HEK293 (cell line): ENCODE measurements at regions not wholly inside any gene's neighbourhood (a gene's known extent, or its start where the extent isn't known, plus 50 kb on each side); places are given as distances from the start of the nearest gene placed in this dataset.

Experiments used
- CTCF ChIA-PET: fragments of 350-600 bp; formaldehyde crosslinking; extraction: SDS; loops from one replicate; lab custom pipeline; 2021; ENCODE audit warnings: antibody characterized with exemption; lab: Yijun Ruan, JAX
- POLR2A ChIA-PET: fragments of 300-600 bp; formaldehyde crosslinking; extraction: SDS; loops from one replicate; lab custom pipeline; 2020; ENCODE audit warnings: antibody characterized with exemption, inconsistent platforms; lab: Yijun Ruan, JAX
- H3K27ac ChIP-seq: fragments of 200-500 bp; sonication (Bioruptor generic); 2 replicates; pipeline ENCODE4 v1.5.1; 2014; ENCODE audit warnings: low read depth, low read length, control low read depth, inconsistent platforms; ENCODE audit errors: extremely low read depth
- H3K36me3 ChIP-seq, 2 experiments: fragments of 200-500 bp in 1 of 2; sonication (Bioruptor generic) in 1 of 2; 1 replicate in 1 of 2; 2 replicates in 1 of 2; pipeline ENCODE4 v1.5.1; 2014 to 2017; ENCODE audit warnings: inconsistent platforms in 2 of 2, low read length in 2 of 2; ENCODE audit not compliant: control insufficient read depth in 2 of 2, insufficient read depth in 1 of 2
- H3K4me1 ChIP-seq: fragments of 200-500 bp; sonication (Bioruptor generic); 2 replicates; pipeline ENCODE4 v1.5.1; 2014; ENCODE audit warnings: mild to moderate bottlenecking, low read length, inconsistent platforms; ENCODE audit not compliant: control insufficient read depth, insufficient read depth
- H3K4me3 ChIP-seq: 2 replicates; pipeline ENCODE4 v1.5.1; 2011; ENCODE audit warnings: low read depth, mild to moderate bottlenecking, control low read depth, low read length, moderate library complexity
- H3K9me3 ChIP-seq: fragments of 200-500 bp; sonication (Bioruptor generic); 2 replicates; pipeline ENCODE4 v1.5.1; 2014; ENCODE audit warnings: low read depth, low read length, inconsistent platforms; ENCODE audit not compliant: control insufficient read depth, insufficient read depth
- AEBP2 ChIP-seq: fragments of 450-650 bp; formaldehyde crosslinking; IDR thresholded peaks from 2 replicates; pipeline ENCODE4 v1.5.1; 2016; ENCODE audit warnings: missing biosample characterization, missing genetic modification characterization, borderline replicate concordance
- GLIS2 ChIP-seq: fragments of 450-650 bp; formaldehyde crosslinking; IDR thresholded peaks from 2 replicates; pipeline ENCODE4 v1.5.1; 2016; ENCODE audit warnings: missing biosample characterization, missing genetic modification characterization
- MYNN ChIP-seq: fragments of 450-650 bp; formaldehyde crosslinking; IDR thresholded peaks from 2 replicates; pipeline ENCODE4 v1.5.1; 2016; ENCODE audit warnings: missing biosample characterization, missing genetic modification characterization, borderline replicate concordance
- SCRT2 ChIP-seq: fragments of 450-650 bp; formaldehyde crosslinking; IDR thresholded peaks from 2 replicates; pipeline ENCODE4 v1.5.1; 2016; ENCODE audit warnings: missing biosample characterization, missing genetic modification characterization
- TSHZ1 ChIP-seq: fragments of 450-650 bp; formaldehyde crosslinking; IDR thresholded peaks from 2 replicates; pipeline ENCODE4 v1.5.1; 2016; ENCODE audit warnings: missing biosample characterization, missing genetic modification characterization, borderline replicate concordance
- YY1 ChIP-seq: fragments of 450-650 bp; formaldehyde crosslinking; IDR thresholded peaks from 2 replicates; pipeline ENCODE4 v1.5.1; 2018; ENCODE audit warnings: missing biosample characterization, missing genetic modification characterization
- ZBTB20 ChIP-seq: fragments of 450-650 bp; formaldehyde crosslinking; IDR thresholded peaks from 2 replicates; pipeline ENCODE4 v1.5.1; 2016; ENCODE audit warnings: missing biosample characterization, missing genetic modification characterization
- ZBTB48 ChIP-seq: fragments of 450-650 bp; formaldehyde crosslinking; IDR thresholded peaks from 2 replicates; pipeline ENCODE4 v1.5.1; 2016; ENCODE audit warnings: missing biosample characterization, missing genetic modification characterization
- ZFP41 ChIP-seq: fragments of 450-650 bp; formaldehyde crosslinking; IDR thresholded peaks from 2 replicates; pipeline ENCODE4 v1.5.1; 2016; ENCODE audit warnings: missing biosample characterization, missing genetic modification characterization, borderline replicate concordance
- ZIC2 ChIP-seq: fragments of 450-650 bp; formaldehyde crosslinking; IDR thresholded peaks from 2 replicates; pipeline ENCODE4 v1.5.1; 2016; ENCODE audit warnings: missing biosample characterization, missing genetic modification characterization
- ZNF132 ChIP-seq: fragments of 450-650 bp; formaldehyde crosslinking; IDR thresholded peaks from 2 replicates; pipeline ENCODE4 v1.5.1; 2017; ENCODE audit warnings: missing biosample characterization, missing genetic modification characterization, borderline replicate concordance
- ZNF157 ChIP-seq: fragments of 450-650 bp; formaldehyde crosslinking; IDR thresholded peaks from 2 replicates; pipeline ENCODE4 v1.5.1; 2016; ENCODE audit warnings: missing biosample characterization, missing genetic modification characterization
- ZNF311 ChIP-seq: fragments of 450-650 bp; formaldehyde crosslinking; IDR thresholded peaks from 2 replicates; pipeline ENCODE4 v1.5.1; 2017; ENCODE audit warnings: missing biosample characterization, missing genetic modification characterization, borderline replicate concordance
- ZNF335 ChIP-seq: fragments of 450-650 bp; formaldehyde crosslinking; conservative IDR thresholded peaks from 2 replicates; pipeline ENCODE4 v1.5.1; 2016; ENCODE audit warnings: missing biosample characterization, missing genetic modification characterization
- ZNF366 ChIP-seq: fragments of 450-650 bp; formaldehyde crosslinking; conservative IDR thresholded peaks from 2 replicates; pipeline ENCODE4 v1.5.1; 2016; ENCODE audit warnings: missing biosample characterization, missing genetic modification characterization
- ZNF391 ChIP-seq: fragments of 450-650 bp; formaldehyde crosslinking; IDR thresholded peaks from 2 replicates; pipeline ENCODE4 v1.5.1; 2016; ENCODE audit warnings: low read depth, missing biosample characterization, missing genetic modification characterization, borderline replicate concordance
- ZNF510 ChIP-seq: fragments of 450-650 bp; formaldehyde crosslinking; IDR thresholded peaks from 2 replicates; pipeline ENCODE4 v1.5.1; 2018; ENCODE audit warnings: mild to moderate bottlenecking, missing genetic modification characterization, missing biosample characterization; ENCODE audit not compliant: insufficient replicate concordance
- ZNF548 ChIP-seq: fragments of 450-650 bp; formaldehyde crosslinking; IDR thresholded peaks from 2 replicates; pipeline ENCODE4 v1.5.1; 2016; ENCODE audit warnings: missing biosample characterization, missing genetic modification characterization
- ZNF571 ChIP-seq: fragments of 450-650 bp; formaldehyde crosslinking; IDR thresholded peaks from 2 replicates; pipeline ENCODE4 v1.5.0; 2017; ENCODE audit warnings: missing biosample characterization, missing genetic modification characterization
- ZNF677 ChIP-seq: fragments of 450-650 bp; IDR thresholded peaks from 2 replicates; pipeline ENCODE4 v1.5.0; 2018; ENCODE audit warnings: missing biosample characterization, mild to moderate bottlenecking, missing genetic modification characterization, moderate library complexity
- ZNF768 ChIP-seq: fragments of 450-650 bp; formaldehyde crosslinking; IDR thresholded peaks from 2 replicates; pipeline ENCODE4 v1.5.1; 2018; ENCODE audit warnings: missing biosample characterization, mild to moderate bottlenecking, missing genetic modification characterization
- TF ChIP-seq, protein P1 (sequence below): fragments of 450-650 bp; formaldehyde crosslinking; IDR thresholded peaks from 2 replicates; pipeline ENCODE4 v1.5.1; 2016; ENCODE audit warnings: missing biosample characterization, missing genetic modification characterization
- TF ChIP-seq, protein P2 (sequence below): fragments of 450-650 bp; formaldehyde crosslinking; IDR thresholded peaks from 2 replicates; pipeline ENCODE4 v1.5.1; 2017; ENCODE audit warnings: missing biosample characterization, mild to moderate bottlenecking, missing genetic modification characterization, moderate library complexity

GRCh38 chr1:36628804-36629203, 146.1 kb upstream of the CSF3R start:
- H3K36me3 ChIP-seq: no peaks in the 10 kb centered on the region
- no peak overlapping the region for H3K4me3 ChIP-seq
- no peaks in the 10 kb centered on the region for H3K9me3 ChIP-seq
- POLR2A ChIA-PET: no interaction called here
- CTCF ChIA-PET: interaction anchor here (0.6 kb wide), 2 partner anchors 21 to 1832 kb away, joined by 3 read pairs; no protein-coding TSS in a partner anchor
- no peak for TF ChIP-seq GLIS2
- TF ChIP-seq ZNF132 (tag by site-specific recombination): no peak
- TF ChIP-seq ZBTB48 (tag by site-specific recombination): no peak
- TF ChIP-seq ZNF157 (tag by site-specific recombination): no peak
- TF ChIP-seq ZNF366 (tag by site-specific recombination): no peak
- no peak overlapping the region for H3K27ac ChIP-seq
- no peaks in the 10 kb centered on the region for H3K4me1 ChIP-seq

- H3K4me1 ChIP-seq: no peaks in the 10 kb centered on the region
Observed at GRCh38 chr1:36626435-36626834, 143.7 kb upstream of the CSF3R start.

GRCh38 chr1:36625935-36626310, 143.2 kb upstream of the CSF3R start:
- Histone ChIP-seq H3K9me3 (no peaks in the 10 kb centered on the region), H3K27ac (no peak overlapping the region), H3K4me3 (no peak overlapping the region), H3K36me3 (no peaks in the 10 kb centered on the region), H3K4me1 (no peaks in the 10 kb centered on the region)
- ChIA-PET POLR2A (no interaction called here), CTCF (interaction anchor here (0.8 kb wide), 1 partner anchor 16 kb away, joined by 3 read pairs; no protein-coding TSS in a partner anchor)
- TF ChIP-seq ZNF571 (tag by site-specific recombination): no peak
- no peak for TF ChIP-seq ZNF391 (tag by site-specific recombination)
- TF ChIP-seq ZIC2 (tag by site-specific recombination): no peak
- no peak for TF ChIP-seq AEBP2 (tag by site-specific recombination)
- TF ChIP-seq YY1 (tag by site-specific recombination): no peak
- no peak for TF ChIP-seq ZNF548 (tag by site-specific recombination)
- TF ChIP-seq, protein P1, sequence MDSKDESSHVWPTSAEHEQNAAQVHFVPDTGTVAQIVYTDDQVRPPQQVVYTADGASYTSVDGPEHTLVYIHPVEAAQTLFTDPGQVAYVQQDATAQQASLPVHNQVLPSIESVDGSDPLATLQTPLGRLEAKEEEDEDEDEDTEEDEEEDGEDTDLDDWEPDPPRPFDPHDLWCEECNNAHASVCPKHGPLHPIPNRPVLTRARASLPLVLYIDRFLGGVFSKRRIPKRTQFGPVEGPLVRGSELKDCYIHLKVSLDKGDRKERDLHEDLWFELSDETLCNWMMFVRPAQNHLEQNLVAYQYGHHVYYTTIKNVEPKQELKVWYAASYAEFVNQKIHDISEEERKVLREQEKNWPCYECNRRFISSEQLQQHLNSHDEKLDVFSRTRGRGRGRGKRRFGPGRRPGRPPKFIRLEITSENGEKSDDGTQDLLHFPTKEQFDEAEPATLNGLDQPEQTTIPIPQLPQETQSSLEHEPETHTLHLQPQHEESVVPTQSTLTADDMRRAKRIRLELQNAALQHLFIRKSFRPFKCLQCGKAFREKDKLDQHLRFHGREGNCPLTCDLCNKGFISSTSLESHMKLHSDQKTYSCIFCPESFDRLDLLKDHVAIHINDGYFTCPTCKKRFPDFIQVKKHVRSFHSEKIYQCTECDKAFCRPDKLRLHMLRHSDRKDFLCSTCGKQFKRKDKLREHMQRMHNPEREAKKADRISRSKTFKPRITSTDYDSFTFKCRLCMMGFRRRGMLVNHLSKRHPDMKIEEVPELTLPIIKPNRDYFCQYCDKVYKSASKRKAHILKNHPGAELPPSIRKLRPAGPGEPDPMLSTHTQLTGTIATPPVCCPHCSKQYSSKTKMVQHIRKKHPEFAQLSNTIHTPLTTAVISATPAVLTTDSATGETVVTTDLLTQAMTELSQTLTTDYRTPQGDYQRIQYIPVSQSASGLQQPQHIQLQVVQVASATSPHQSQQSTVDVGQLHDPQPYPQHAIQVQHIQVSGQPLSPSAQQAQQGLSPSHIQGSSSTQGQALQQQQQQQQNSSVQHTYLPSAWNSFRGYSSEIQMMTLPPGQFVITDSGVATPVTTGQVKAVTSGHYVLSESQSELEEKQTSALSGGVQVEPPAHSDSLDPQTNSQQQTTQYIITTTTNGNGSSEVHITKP (tag by site-specific recombination): no peak
- no peak for TF ChIP-seq ZNF510 (tag by site-specific recombination)
- TF ChIP-seq ZNF677 (tag by site-specific recombination): no peak
- no peak for TF ChIP-seq ZBTB20 (tag by site-specific recombination)
- TF ChIP-seq ZFP41 (tag by site-specific recombination): no peak
- TF ChIP-seq ZNF311 (tag by site-specific recombination): no peak
- TF ChIP-seq, protein P2, sequence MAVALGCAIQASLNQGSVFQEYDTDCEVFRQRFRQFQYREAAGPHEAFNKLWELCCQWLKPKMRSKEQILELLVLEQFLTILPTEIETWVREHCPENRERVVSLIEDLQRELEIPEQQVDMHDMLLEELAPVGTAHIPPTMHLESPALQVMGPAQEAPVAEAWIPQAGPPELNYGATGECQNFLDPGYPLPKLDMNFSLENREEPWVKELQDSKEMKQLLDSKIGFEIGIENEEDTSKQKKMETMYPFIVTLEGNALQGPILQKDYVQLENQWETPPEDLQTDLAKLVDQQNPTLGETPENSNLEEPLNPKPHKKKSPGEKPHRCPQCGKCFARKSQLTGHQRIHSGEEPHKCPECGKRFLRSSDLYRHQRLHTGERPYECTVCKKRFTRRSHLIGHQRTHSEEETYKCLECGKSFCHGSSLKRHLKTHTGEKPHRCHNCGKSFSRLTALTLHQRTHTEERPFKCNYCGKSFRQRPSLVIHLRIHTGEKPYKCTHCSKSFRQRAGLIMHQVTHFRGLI (tag by site-specific recombination): no peak
- TF ChIP-seq ZNF157 (tag by site-specific recombination): no peak
- no peak for TF ChIP-seq MYNN (tag by site-specific recombination)
- TF ChIP-seq ZNF335 (tag by site-specific recombination): no peak
- TF ChIP-seq TSHZ1 (tag by site-specific recombination): no peak

More at GRCh38 chr1:36626435-36626834, 143.7 kb upstream of the CSF3R start:
- no peaks in the 10 kb centered on the region for H3K36me3 ChIP-seq
- ChIA-PET CTCF (interaction anchor here (0.8 kb wide), 1 partner anchor 17 kb away, joined by 3 read pairs; no protein-coding TSS in a partner anchor), POLR2A (no interaction called here)
- H3K9me3 ChIP-seq: no peaks in the 10 kb centered on the region
- H3K27ac ChIP-seq: no peak overlapping the region
- TF ChIP-seq SCRT2 (tag by site-specific recombination): no peak
- peak; percentile 70; the same call in 1 of the 2 replicates for TF ChIP-seq ZNF768 (tag by site-specific recombination)
- H3K4me3 ChIP-seq: no peak overlapping the region
